ENCODE measurements at regions not wholly inside any gene's neighbourhood (a gene's known extent, or its start where the extent isn't known, plus 50 kb on each side); places are given as distances from the start of the nearest gene placed in this dataset.

- H3K4me1 ChIP-seq: no peaks in the 10 kb centered on the region
- TF ChIP-seq CTCF (IDR thresholded peaks at IDR 0.05; ENCODE audit: low read depth, low read length): no peak
- no peaks in the 10 kb centered on the region for H3K9me3 ChIP-seq
- H3K36me3 ChIP-seq: no peaks in the 10 kb centered on the region
- no peak overlapping the region for H3K4me3 ChIP-seq (ENCODE audit: low read depth, low read length)
- no peak for DNase-seq
- H3K27me3 ChIP-seq: no peaks in the 10 kb centered on the region
These were observed 183.0 kb downstream of the GBA3 start for GRCh38 chr4:22875587-22876257.

GRCh38 chr4:22874334-22874912 lies 181.7 kb downstream of the GBA3 start:
- Histone ChIP-seq H3K4me3 (ENCODE audit: low read depth, low read length) (no peak overlapping the region), H3K4me1 (no peaks in the 10 kb centered on the region), H3K9me3 (no peaks in the 10 kb centered on the region), H3K36me3 (no peaks in the 10 kb centered on the region), H3K27me3 (no peaks in the 10 kb centered on the region)
- no peak for TF ChIP-seq CTCF (IDR thresholded peaks at IDR 0.05; ENCODE audit: low read depth, low read length)
- no peak for DNase-seq

GRCh38 chr4:22873899-22874298 lies 181.2 kb downstream of the GBA3 start:
- H3K9me3 ChIP-seq: no peaks in the 10 kb centered on the region
- H3K4me3 ChIP-seq (ENCODE audit: low read depth, low read length): no peak overlapping the region
- no peaks in the 10 kb centered on the region for H3K4me1 ChIP-seq
- H3K27me3 ChIP-seq: no peaks in the 10 kb centered on the region
- no peak for DNase-seq
- no peaks in the 10 kb centered on the region for H3K36me3 ChIP-seq
- no peak for TF ChIP-seq CTCF (IDR thresholded peaks at IDR 0.05; ENCODE audit: low read depth, low read length)

GRCh38 chr4:22870847-22871449 lies 178.2 kb downstream of the GBA3 start:
- H3K36me3 ChIP-seq: no peaks in the 10 kb centered on the region
- DNase-seq: no peak

GRCh38 chr4:22869235-22869634 lies 176.5 kb downstream of the GBA3 start:
- peak; percentile 28; the same call in 1 of the 2 replicates for TF ChIP-seq CTCF (IDR thresholded peaks at IDR 0.05; ENCODE audit: low read depth, low read length)
- Histone ChIP-seq H3K4me1 (no peaks in the 10 kb centered on the region), H3K4me3 (ENCODE audit: low read depth, low read length) (no peak overlapping the region), H3K36me3 (no peaks in the 10 kb centered on the region), H3K27me3 (no peaks in the 10 kb centered on the region), H3K9me3 (no peaks in the 10 kb centered on the region)
- DNase-seq: no peak

More at GRCh38 chr4:22870847-22871449, 178.2 kb downstream of the GBA3 start:
- TF ChIP-seq CTCF (IDR thresholded peaks at IDR 0.05; ENCODE audit: low read depth, low read length): no peak
- Histone ChIP-seq H3K27me3 (no peaks in the 10 kb centered on the region), H3K9me3 (no peaks in the 10 kb centered on the region), H3K4me1 (no peaks in the 10 kb centered on the region), H3K4me3 (ENCODE audit: low read depth, low read length) (no peak overlapping the region)

Measured in BE2C (cell line).